Bronchial epithelial cell (primary cell): ENCODE measurements at regions not wholly inside any gene's neighbourhood (a gene's known extent, or its start where the extent isn't known, plus 50 kb on each side); places are given as distances from the start of the nearest gene placed in this dataset.
A peak's percentile ranks its signal among the peaks of the same experiment; 100 is the strongest.

Source experiments
- DNase-seq: peaks from one replicate; pipeline ENCODE4 v3.0.0-alpha.2; 2010; ENCODE audit warnings: low read depth
- FAIRE-seq: peaks from 2 replicates; lab custom pipeline; 2011; peaks lifted over from hg19 to GRCh38; lab: Jason Lieb, UNC
- H3K27me3 ChIP-seq: 2 replicates; pipeline ENCODE4 v1.5.1; 2011; ENCODE audit warnings: low read length; ENCODE audit not compliant: control insufficient read depth, insufficient read depth
- H3K36me3 ChIP-seq: 2 replicates; pipeline ENCODE4 v1.5.1; 2011; ENCODE audit warnings: low read length; ENCODE audit not compliant: control insufficient read depth, insufficient read depth
- H3K4me3 ChIP-seq: 2 replicates; pipeline ENCODE4 v1.5.1; 2011; ENCODE audit warnings: mild to moderate bottlenecking, low read depth, low read length, control low read depth
- CTCF ChIP-seq: IDR thresholded peaks from 2 replicates; pipeline ENCODE4 v1.5.1; 2011; ENCODE audit warnings: mild to moderate bottlenecking, moderate library complexity, low read length, control low read depth, inconsistent platforms; ENCODE audit not compliant: insufficient read depth, severe bottlenecking

- no peaks in the 10 kb centered on the region for H3K36me3 ChIP-seq
- no peak for TF ChIP-seq CTCF
- H3K27me3 ChIP-seq = no peaks in the 10 kb centered on the region
- DNase-seq (no peak), FAIRE-seq (no peak)
- no peak overlapping the region for H3K4me3 ChIP-seq
Measured at GRCh38 chr21:15264084-15264665, 199.4 kb upstream of the NRIP1 start.

DNA sequence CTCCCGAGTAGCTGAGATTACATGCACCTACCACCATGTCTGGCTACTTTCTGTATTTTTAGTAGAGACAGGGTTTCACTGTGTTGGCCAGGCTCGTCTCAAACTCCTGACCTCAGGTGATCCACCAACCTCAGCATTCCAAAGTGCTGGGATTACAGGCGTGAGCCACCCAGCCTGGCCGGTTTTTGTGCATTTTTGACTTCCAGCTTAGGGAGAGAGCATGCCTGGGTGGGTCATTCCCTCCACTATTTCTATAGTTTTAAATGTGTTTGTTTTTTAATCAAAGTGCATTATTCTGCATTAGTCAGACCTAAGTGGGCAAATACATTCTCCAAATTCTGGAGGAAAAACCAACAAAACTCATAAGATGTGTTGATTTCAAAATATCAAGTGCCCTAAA is 207.4 kb upstream of the NRIP1 start:
- no peak for TF ChIP-seq CTCF
- DNase-seq (peak; percentile 31), FAIRE-seq (no peak)
- Histone ChIP-seq H3K27me3 (no peaks in the 10 kb centered on the region), H3K36me3 (no peaks in the 10 kb centered on the region), H3K4me3 (no peak overlapping the region)

- no peak for TF ChIP-seq CTCF
- Histone ChIP-seq H3K27me3 (no peaks in the 10 kb centered on the region), H3K36me3 (no peaks in the 10 kb centered on the region), H3K4me3 (no peak overlapping the region)
- FAIRE-seq (no peak), DNase-seq (no peak)
Measured at GRCh38 chr21:15272591-15272990, 207.8 kb upstream of the NRIP1 start.

DNA sequence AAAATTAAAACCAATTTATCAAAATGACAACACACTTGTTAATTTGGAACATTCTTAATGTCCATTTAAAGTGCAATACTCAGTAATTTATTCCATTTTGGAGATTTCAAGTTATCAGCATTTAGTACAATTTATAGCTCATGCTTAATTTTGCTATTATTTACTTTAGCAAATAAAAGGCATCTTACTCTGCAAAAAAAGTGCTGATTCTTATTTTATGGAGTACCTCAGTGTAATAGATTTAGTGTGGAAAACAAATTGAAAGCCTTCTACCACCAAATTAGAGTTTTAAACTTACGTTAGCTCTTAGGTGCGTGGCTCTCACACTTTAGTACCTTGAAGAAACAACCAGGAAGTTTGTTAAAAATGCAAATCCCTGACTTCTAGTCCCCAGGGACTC is 208.4 kb upstream of the NRIP1 start:
- Histone ChIP-seq H3K36me3 (no peaks in the 10 kb centered on the region), H3K27me3 (no peaks in the 10 kb centered on the region), H3K4me3 (no peak overlapping the region)
- FAIRE-seq = no peak
- DNase-seq = no peak
- TF ChIP-seq CTCF = no peak

DNA sequence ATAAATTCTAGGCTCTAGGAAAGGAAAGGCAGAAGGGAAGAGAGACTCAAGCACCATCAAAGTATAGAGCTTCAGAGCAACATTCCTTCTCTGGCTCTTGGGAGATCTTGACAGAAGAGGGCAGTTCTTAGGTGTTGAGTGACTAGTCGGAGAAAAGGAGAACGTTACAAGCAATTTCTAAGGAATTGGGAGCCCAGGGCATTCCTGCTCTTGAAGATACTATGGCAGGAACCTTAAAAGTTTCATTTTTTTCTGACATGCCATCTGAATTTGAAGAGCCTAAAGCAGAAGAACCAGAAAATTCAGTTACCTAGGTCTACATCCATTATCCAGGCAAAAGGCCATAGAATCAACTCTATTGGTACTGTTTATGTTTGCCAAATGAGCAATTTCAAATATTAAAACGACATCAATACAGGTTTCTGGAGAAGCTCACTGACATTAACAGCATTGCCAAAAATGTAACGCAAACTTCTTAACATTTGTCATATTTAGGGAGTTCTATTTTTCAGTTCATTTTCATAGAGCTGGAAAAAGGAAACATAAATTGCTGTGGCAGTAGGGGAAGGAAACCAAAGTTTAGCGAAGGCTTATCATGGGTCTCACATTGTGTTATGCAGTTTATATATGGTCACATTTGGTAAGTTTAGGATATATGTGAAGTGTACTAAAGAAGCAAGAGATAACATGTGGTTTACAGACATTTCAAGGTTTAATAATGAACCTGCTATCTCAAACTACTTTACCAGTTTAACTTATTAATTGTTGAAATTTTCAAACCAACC is 210.1 kb upstream of the NRIP1 start:
- no peaks in the 10 kb centered on the region for H3K36me3 ChIP-seq
- FAIRE-seq (no peak), DNase-seq (no peak)
- no peaks in the 10 kb centered on the region for H3K27me3 ChIP-seq
- TF ChIP-seq CTCF = no peak
- no peak overlapping the region for H3K4me3 ChIP-seq
